ENCODE measurements at regions not wholly inside any gene's neighbourhood (a gene's known extent, or its start where the extent isn't known, plus 50 kb on each side); places are given as distances from the start of the nearest gene placed in this dataset.

GRCh38 chr2:6499691-6500090, 366.0 kb downstream of the CMPK2 start:
- H3K4me3 ChIP-seq: no peak overlapping the region
- H3K4me1 ChIP-seq: no peaks in the 10 kb centered on the region
- TF ChIP-seq EP300 (IDR thresholded peaks at IDR 0.05): no peak
- no peak for TF ChIP-seq POLR2A (IDR thresholded peaks at IDR 0.05)
- no peak for TF ChIP-seq POLR2AphosphoS5 (IDR thresholded peaks at IDR 0.05)
- no peak for TF ChIP-seq CTCF (IDR thresholded peaks at IDR 0.05)
- H3K27me3 ChIP-seq: no peaks in the 10 kb centered on the region
- H3K27ac ChIP-seq: no peak overlapping the region
- no peak for DNase-seq
- intact Hi-C loops (cut with DNase I; ENCODE audit: low total_unique reads): no loop called here
- H3K36me3 ChIP-seq: no peaks in the 10 kb centered on the region
- 76 to 86% (median 84%) methylated on average over 2 of the region's 2 CpGs for whole genome bisulfite sequencing, 5 donors
- H3K9me3 ChIP-seq: no peaks in the 10 kb centered on the region

DNA sequence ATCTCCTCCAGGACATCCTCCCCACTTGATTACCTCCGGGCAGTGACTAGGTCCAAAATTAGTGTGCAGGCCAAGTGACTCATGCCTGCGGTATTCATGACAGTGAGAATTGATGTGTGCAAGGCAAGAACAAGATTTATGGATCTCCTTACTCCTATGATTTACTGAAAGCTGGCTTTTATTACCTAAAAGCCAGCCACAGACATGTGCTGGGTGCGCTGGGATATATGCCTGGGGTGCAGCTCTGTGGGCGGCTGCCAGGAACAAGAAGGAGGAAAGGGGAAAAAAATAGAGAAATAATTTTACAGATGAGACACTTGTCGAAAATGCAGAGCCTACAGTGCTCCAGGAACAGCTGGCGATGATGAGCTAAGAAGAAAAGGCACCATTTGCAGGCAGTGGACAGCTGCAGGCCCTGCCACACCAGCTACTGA, 359.3 kb downstream of the CMPK2 start:
- 72 to 80% (median 76%) methylated on average over 6 of the region's 6 CpGs for WGBS, 5 donors
- TF ChIP-seq EP300 (IDR thresholded peaks at IDR 0.05) (no peak), POLR2A (IDR thresholded peaks at IDR 0.05) (no peak), POLR2AphosphoS5 (IDR thresholded peaks at IDR 0.05) (no peak), CTCF (IDR thresholded peaks at IDR 0.05) (no peak)

GRCh38 chr2:6506859-6507258, 358.8 kb downstream of the CMPK2 start:
- WGBS, 5 donors: 70 to 81% (median 71%) methylated on average over 6 of the region's 6 CpGs
- intact Hi-C loops (cut with DNase I; ENCODE audit: low total_unique reads): no loop called here
- H3K4me3 ChIP-seq: no peak overlapping the region
- H3K4me1 ChIP-seq: no peaks in the 10 kb centered on the region
- TF ChIP-seq POLR2AphosphoS5 (IDR thresholded peaks at IDR 0.05): no peak
- no peak for TF ChIP-seq POLR2A (IDR thresholded peaks at IDR 0.05)
- TF ChIP-seq EP300 (IDR thresholded peaks at IDR 0.05): no peak
- no peak for TF ChIP-seq CTCF (IDR thresholded peaks at IDR 0.05)
- H3K36me3 ChIP-seq: no peaks in the 10 kb centered on the region
- H3K27ac ChIP-seq: no peak overlapping the region
- H3K9me3 ChIP-seq: peaks cover 0 to 11% (median 0%) of the 10 kb centered on the region in 4 donors
- no peaks in the 10 kb centered on the region for H3K27me3 ChIP-seq
- DNase-seq: no peak

More for the DNA sequence above, 359.3 kb downstream of the CMPK2 start:
- intact Hi-C loops (cut with DNase I; ENCODE audit: low total_unique reads): no loop called here
- Histone ChIP-seq H3K4me1 (no peaks in the 10 kb centered on the region), H3K4me3 (no peak overlapping the region), H3K36me3 (no peaks in the 10 kb centered on the region), H3K27ac (no peak overlapping the region), H3K27me3 (no peaks in the 10 kb centered on the region), H3K9me3 (peaks cover 0 to 11% (median 0%) of the 10 kb centered on the region in 4 donors)
- no peak for DNase-seq

DNA sequence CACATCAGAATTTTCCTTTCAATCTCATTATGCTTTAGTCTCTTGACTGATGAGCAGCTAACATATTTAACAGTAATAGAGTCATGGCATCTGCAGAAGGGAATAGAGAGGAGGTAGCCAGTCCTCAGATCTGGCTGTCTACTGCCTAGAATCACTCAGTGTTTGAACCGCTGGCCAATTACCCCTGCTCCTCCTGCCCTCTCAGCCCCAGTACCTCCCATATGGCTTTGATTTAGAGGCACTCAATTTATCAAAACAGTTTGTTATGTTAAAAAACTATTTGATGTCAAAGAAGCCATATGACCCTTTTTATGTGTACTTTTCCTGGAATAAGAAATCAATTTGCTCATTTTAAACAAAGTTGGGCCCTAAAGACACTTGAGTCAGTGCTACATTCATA, 355.2 kb downstream of the CMPK2 start:
- peaks cover 0 to 6% (median 0%) of the 10 kb centered on the region in 4 donors for H3K4me1 ChIP-seq
- intact Hi-C loops (cut with DNase I; ENCODE audit: low total_unique reads): no loop called here
- no peaks in the 10 kb centered on the region for H3K36me3 ChIP-seq
- no peak for TF ChIP-seq EP300 (IDR thresholded peaks at IDR 0.05)
- no peak for TF ChIP-seq POLR2A (IDR thresholded peaks at IDR 0.05)
- no peak for TF ChIP-seq POLR2AphosphoS5 (IDR thresholded peaks at IDR 0.05)
- no peak for TF ChIP-seq CTCF (IDR thresholded peaks at IDR 0.05)
- H3K4me3 ChIP-seq: no peak overlapping the region
- peaks cover 0 to 11% (median 0%) of the 10 kb centered on the region in 4 donors for H3K9me3 ChIP-seq
- no peaks in the 10 kb centered on the region for H3K27me3 ChIP-seq
- H3K27ac ChIP-seq: no peak overlapping the region
- 75 to 90% (median 84%) methylated on average over 1 of the region's 1 CpG for WGBS, 5 donors
- no peak for DNase-seq
